Hepatocyte (in vitro differentiated cells): ENCODE measurements at regions not wholly inside any gene's neighbourhood (a gene's known extent, or its start where the extent isn't known, plus 50 kb on each side); places are given as distances from the start of the nearest gene placed in this dataset.

ENCODE experiments used
- CTCF ChIP-seq: fragments of 200-600 bp; sonication (generic); IDR thresholded peaks from 2 replicates; pipeline ENCODE4 v1.5.1; 2016; ENCODE audit warnings: antibody characterized with exemption, mild to moderate bottlenecking; ENCODE audit not compliant: poor library complexity
- EZH2 ChIP-seq: fragments of 200-600 bp; sonication (generic); IDR thresholded peaks from 2 replicates; pipeline ENCODE4 v1.6.1; 2016; ENCODE audit warnings: antibody characterized with exemption, mild to moderate bottlenecking, borderline replicate concordance

GRCh38 chr21:19321688-19322087 is 918.1 kb upstream of the TMPRSS15 start:
- TF ChIP-seq CTCF (no peak), EZH2 (no peak)
